Muscle layer of duodenum (tissue), 2 donors: ENCODE measurements at regions not wholly inside any gene's neighbourhood (a gene's known extent, or its start where the extent isn't known, plus 50 kb on each side); places are given as distances from the start of the nearest gene placed in this dataset.

Source experiments
- H3K27ac ChIP-seq: one replicate; pipeline ENCODE4 v1.7.0; 2013; ENCODE audit warnings: mild to moderate bottlenecking, low read length
- H3K27me3 ChIP-seq: one replicate; pipeline ENCODE4 v1.7.0; 2013; ENCODE audit warnings: low read depth, mild to moderate bottlenecking, control low read depth, low read length
- H3K36me3 ChIP-seq, 2 donors: one replicate each; pipeline ENCODE4 v1.7.0; 2013; ENCODE audit warnings: low read length in 2 of 2, control low read depth in 1 of 2, mild to moderate bottlenecking in 1 of 2; ENCODE audit not compliant: insufficient read depth in 2 of 2, control insufficient read depth in 1 of 2
- H3K4me1 ChIP-seq, 2 donors: one replicate each; pipeline ENCODE4 v1.7.0; 2013; ENCODE audit warnings: low read length in 2 of 2, mild to moderate bottlenecking in 2 of 2, control low read depth in 1 of 2, moderate library complexity in 1 of 2; ENCODE audit not compliant: insufficient read depth in 2 of 2, control insufficient read depth in 1 of 2
- H3K4me3 ChIP-seq, 2 donors: one replicate each; pipeline ENCODE4 v1.7.0; 2013; ENCODE audit warnings: low read length in 2 of 2, low read depth in 1 of 2, mild to moderate bottlenecking in 1 of 2
- H3K9me3 ChIP-seq, 2 donors: one replicate each; pipeline ENCODE4 v1.7.0; 2013; ENCODE audit warnings: low read length in 2 of 2, control low read depth in 1 of 2, mild to moderate bottlenecking in 1 of 2; ENCODE audit not compliant: control insufficient read depth in 1 of 2
- donor health status: healthy.

DNA sequence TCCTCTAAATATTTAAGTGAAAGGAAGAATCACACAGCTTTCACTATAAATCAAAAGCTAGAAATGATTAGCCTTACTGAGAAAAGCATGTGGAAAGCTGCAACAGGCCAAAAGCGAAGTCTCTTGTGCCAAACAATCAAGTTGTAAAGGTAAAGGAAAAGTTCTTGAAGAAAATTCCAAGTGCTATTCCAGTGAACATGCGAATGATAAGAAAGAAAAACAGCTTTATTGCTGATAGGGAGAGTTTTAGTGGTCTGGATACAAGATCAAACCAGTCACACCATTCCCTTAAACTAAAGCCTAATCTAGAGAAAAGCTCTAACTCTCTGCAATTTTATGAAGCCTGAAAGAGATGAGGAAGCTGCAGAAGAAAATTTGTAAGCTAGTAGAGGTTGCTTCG, 190.9 kb downstream of the BTG1 start:
- no peaks in the 10 kb centered on the region for H3K36me3 ChIP-seq
- no peak overlapping the region for H3K27ac ChIP-seq
- H3K27me3 ChIP-seq = no peaks in the 10 kb centered on the region
- H3K4me3 ChIP-seq = no peak overlapping the region
- peaks cover 0 to 4% of the 10 kb centered on the region in 2 donors for H3K4me1 ChIP-seq
- H3K9me3 ChIP-seq = no peaks in the 10 kb centered on the region

GRCh38 chr12:91954326-91954725, 191.3 kb downstream of the BTG1 start:
- H3K9me3 ChIP-seq = no peaks in the 10 kb centered on the region
- H3K4me3 ChIP-seq = no peak overlapping the region
- H3K27ac ChIP-seq = no peak overlapping the region
- H3K36me3 ChIP-seq = no peaks in the 10 kb centered on the region
- peaks cover 0 to 4% of the 10 kb centered on the region in 2 donors for H3K4me1 ChIP-seq
- no peaks in the 10 kb centered on the region for H3K27me3 ChIP-seq

DNA sequence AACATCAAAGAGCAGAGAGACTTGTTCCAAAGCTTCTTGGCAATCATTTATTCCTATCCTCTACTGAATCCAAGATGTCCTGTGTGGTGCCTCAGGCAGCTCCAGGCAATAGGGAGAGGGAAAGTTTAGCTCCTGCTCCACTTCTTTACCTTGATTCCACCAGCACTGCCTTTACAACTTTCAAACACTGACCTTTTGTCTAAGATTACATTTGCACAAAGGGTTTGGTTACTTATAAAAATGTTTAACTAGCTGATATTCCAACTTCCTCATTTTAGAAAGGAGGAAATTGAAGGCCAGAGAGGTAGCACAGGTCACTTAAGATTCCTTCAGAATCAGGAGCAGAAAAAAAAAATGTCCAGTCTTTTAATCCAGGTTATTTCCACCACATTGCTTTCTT, 192.7 kb downstream of the BTG1 start:
- Histone ChIP-seq H3K36me3 (no peaks in the 10 kb centered on the region), H3K4me1 (peaks cover 0 to 4% of the 10 kb centered on the region in 2 donors), H3K9me3 (no peaks in the 10 kb centered on the region), H3K27ac (no peak overlapping the region), H3K27me3 (no peaks in the 10 kb centered on the region), H3K4me3 (no peak overlapping the region)

- H3K4me1 ChIP-seq = peaks cover 0 to 4% of the 10 kb centered on the region in 2 donors
- H3K36me3 ChIP-seq = no peaks in the 10 kb centered on the region
- H3K9me3 ChIP-seq = no peaks in the 10 kb centered on the region
- H3K27me3 ChIP-seq = no peaks in the 10 kb centered on the region
- H3K27ac ChIP-seq = no peak overlapping the region
- H3K4me3 ChIP-seq = no peak overlapping the region
Observed at GRCh38 chr12:91951571-91951970, 194.1 kb downstream of the BTG1 start.

DNA sequence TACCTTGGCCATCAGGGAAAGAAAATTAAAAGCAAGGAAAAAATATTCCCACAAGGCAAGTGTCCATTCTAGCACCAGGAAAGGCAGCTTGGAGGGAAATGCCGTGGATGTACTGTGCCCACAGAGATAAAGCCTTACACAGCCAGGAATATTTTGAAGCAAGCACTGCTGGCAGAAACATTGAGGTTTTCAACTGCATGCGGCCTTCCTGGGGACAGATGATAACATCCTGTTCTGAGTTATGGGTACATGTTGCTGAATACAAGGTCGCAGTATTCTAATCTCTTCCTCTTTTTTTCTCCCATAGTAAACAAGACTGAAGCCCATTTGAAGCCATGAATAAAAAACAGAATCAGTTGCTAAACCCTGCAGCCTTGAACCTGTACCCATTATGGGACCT, 197.1 kb downstream of the BTG1 start:
- H3K4me1 ChIP-seq = peaks cover 0 to 4% of the 10 kb centered on the region in 2 donors
- no peak overlapping the region for H3K4me3 ChIP-seq
- no peaks in the 10 kb centered on the region for H3K27me3 ChIP-seq
- H3K27ac ChIP-seq = no peak overlapping the region
- no peaks in the 10 kb centered on the region for H3K9me3 ChIP-seq
- no peaks in the 10 kb centered on the region for H3K36me3 ChIP-seq

GRCh38 chr12:91947459-91947858, 198.2 kb downstream of the BTG1 start:
- Histone ChIP-seq H3K4me3 (no peak overlapping the region), H3K36me3 (no peaks in the 10 kb centered on the region), H3K27ac (no peak overlapping the region), H3K9me3 (no peaks in the 10 kb centered on the region), H3K27me3 (no peaks in the 10 kb centered on the region), H3K4me1 (no peaks in the 10 kb centered on the region)

- Histone ChIP-seq H3K4me1 (no peaks in the 10 kb centered on the region), H3K27me3 (no peaks in the 10 kb centered on the region), H3K9me3 (no peaks in the 10 kb centered on the region), H3K4me3 (no peak overlapping the region), H3K36me3 (no peaks in the 10 kb centered on the region), H3K27ac (no peak overlapping the region)
Observed at GRCh38 chr12:91944637-91945036, 201.0 kb downstream of the BTG1 start.

- no peaks in the 10 kb centered on the region for H3K9me3 ChIP-seq
- H3K4me3 ChIP-seq = no peak overlapping the region
Observed at GRCh38 chr12:91940826-91941570, 204.6 kb downstream of the BTG1 start.

GRCh38 chr12:91940322-91940721, 205.3 kb downstream of the BTG1 start:
- H3K36me3 ChIP-seq = no peaks in the 10 kb centered on the region
- no peaks in the 10 kb centered on the region for H3K9me3 ChIP-seq
- H3K4me1 ChIP-seq = peaks cover 0 to under 1% of the 10 kb centered on the region in 2 donors
- no peak overlapping the region for H3K27ac ChIP-seq
- H3K4me3 ChIP-seq = no peak overlapping the region
- H3K27me3 ChIP-seq = no peaks in the 10 kb centered on the region

More at GRCh38 chr12:91940826-91941570, 204.6 kb downstream of the BTG1 start:
- no peak overlapping the region for H3K27ac ChIP-seq
- H3K36me3 ChIP-seq = no peaks in the 10 kb centered on the region
- H3K4me1 ChIP-seq = no peaks in the 10 kb centered on the region
- H3K27me3 ChIP-seq = no peaks in the 10 kb centered on the region

- Histone ChIP-seq H3K36me3 (no peaks in the 10 kb centered on the region), H3K27me3 (no peaks in the 10 kb centered on the region), H3K9me3 (no peaks in the 10 kb centered on the region), H3K4me1 (peaks cover 0 to 3% of the 10 kb centered on the region in 2 donors), H3K27ac (no peak overlapping the region), H3K4me3 (no peak overlapping the region)
Observed at GRCh38 chr12:91937706-91938105, 207.9 kb downstream of the BTG1 start.

- no peak overlapping the region for H3K27ac ChIP-seq
- no peak overlapping the region for H3K4me3 ChIP-seq
- H3K36me3 ChIP-seq = no peaks in the 10 kb centered on the region
- no peaks in the 10 kb centered on the region for H3K9me3 ChIP-seq
- peaks cover 0 to 3% of the 10 kb centered on the region in 2 donors for H3K4me1 ChIP-seq
- no peaks in the 10 kb centered on the region for H3K27me3 ChIP-seq
Observed at GRCh38 chr12:91937009-91937408, 208.6 kb downstream of the BTG1 start.

DNA sequence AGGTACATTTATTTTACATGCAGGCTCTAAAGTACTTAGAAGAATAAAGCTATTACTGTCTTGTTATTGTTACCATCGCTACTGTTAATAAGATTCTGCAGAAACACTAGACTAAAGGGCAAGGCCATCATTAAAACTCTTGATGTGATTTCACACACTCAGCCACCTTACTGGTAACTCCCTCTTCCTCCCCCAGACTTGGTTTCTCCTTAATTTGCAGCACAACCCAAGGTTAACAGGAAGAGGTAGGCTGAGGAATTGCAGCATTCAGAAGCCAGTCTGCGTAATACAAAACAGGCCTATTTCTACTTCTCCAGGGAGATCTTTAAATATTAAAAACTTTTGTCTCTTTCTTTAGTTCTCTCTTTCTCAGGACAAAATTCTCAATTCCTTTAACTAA, 210.3 kb downstream of the BTG1 start:
- peaks cover 0 to 3% of the 10 kb centered on the region in 2 donors for H3K4me1 ChIP-seq
- H3K36me3 ChIP-seq = no peaks in the 10 kb centered on the region
- H3K9me3 ChIP-seq = no peaks in the 10 kb centered on the region
- no peaks in the 10 kb centered on the region for H3K27me3 ChIP-seq
- H3K27ac ChIP-seq = no peak overlapping the region
- no peak overlapping the region for H3K4me3 ChIP-seq
